ENCODE measurements at regions not wholly inside any gene's neighbourhood (a gene's known extent, or its start where the extent isn't known, plus 50 kb on each side); places are given as distances from the start of the nearest gene placed in this dataset.
A peak's percentile ranks its signal among the peaks of the same experiment; 100 is the strongest.

- no peaks in the 10 kb centered on the region for H3K36me3 ChIP-seq
- H3K27me3 ChIP-seq: no peaks in the 10 kb centered on the region
- ATAC-seq: no peak
- H3K4me3 ChIP-seq: no peak overlapping the region
- 82 to 94% methylated on average over 6 to 7 of the region's 8 CpGs for WGBS, 2 donors (ENCODE audit: low coverage in 1 of 2)
- peaks cover 0 to 8% (median 0%) of the 10 kb centered on the region in 3 donors for H3K9me3 ChIP-seq
- TF ChIP-seq, protein P1, sequence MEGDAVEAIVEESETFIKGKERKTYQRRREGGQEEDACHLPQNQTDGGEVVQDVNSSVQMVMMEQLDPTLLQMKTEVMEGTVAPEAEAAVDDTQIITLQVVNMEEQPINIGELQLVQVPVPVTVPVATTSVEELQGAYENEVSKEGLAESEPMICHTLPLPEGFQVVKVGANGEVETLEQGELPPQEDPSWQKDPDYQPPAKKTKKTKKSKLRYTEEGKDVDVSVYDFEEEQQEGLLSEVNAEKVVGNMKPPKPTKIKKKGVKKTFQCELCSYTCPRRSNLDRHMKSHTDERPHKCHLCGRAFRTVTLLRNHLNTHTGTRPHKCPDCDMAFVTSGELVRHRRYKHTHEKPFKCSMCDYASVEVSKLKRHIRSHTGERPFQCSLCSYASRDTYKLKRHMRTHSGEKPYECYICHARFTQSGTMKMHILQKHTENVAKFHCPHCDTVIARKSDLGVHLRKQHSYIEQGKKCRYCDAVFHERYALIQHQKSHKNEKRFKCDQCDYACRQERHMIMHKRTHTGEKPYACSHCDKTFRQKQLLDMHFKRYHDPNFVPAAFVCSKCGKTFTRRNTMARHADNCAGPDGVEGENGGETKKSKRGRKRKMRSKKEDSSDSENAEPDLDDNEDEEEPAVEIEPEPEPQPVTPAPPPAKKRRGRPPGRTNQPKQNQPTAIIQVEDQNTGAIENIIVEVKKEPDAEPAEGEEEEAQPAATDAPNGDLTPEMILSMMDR (IDR thresholded peaks at IDR 0.05): no peak
- TF ChIP-seq POLR2AphosphoS5 (IDR thresholded peaks at IDR 0.05) (no peak), POLR2A (IDR thresholded peaks at IDR 0.05) (no peak), EP300 (IDR thresholded peaks at IDR 0.05) (no peak)
- H3K4me1 ChIP-seq: no peaks in the 10 kb centered on the region
- H3K27ac ChIP-seq: no peak overlapping the region
Measured at GRCh38 chr4:89482926-89483595, 175.5 kb upstream of the GPRIN3 start.

DNA sequence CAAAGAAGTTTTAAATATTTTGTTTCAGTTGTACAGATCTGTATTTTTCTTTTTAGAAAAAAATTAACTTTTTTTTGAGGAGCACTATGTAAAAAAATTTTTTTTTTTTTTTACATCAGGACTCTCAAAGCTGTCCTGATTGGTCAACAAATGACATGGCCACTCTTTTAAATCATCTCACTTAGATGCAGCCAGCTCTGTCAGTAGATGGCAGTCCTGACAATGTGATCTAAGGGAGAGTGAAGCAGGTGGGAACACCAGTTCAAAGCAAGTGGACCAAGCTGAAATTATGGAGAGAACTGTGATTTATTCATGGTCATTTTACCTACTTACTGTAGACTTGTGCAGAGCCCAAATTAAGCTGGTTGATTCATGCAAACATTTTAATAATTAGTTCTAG is 174.7 kb upstream of the GPRIN3 start:
- Histone ChIP-seq H3K4me1 (no peaks in the 10 kb centered on the region), H3K4me3 (no peak overlapping the region), H3K27me3 (no peaks in the 10 kb centered on the region), H3K27ac (no peak overlapping the region), H3K9me3 (peaks cover 0 to 8% (median 0%) of the 10 kb centered on the region in 3 donors), H3K36me3 (no peaks in the 10 kb centered on the region)
- ATAC-seq: no peak
- TF ChIP-seq POLR2A (IDR thresholded peaks at IDR 0.05) (no peak), POLR2AphosphoS5 (IDR thresholded peaks at IDR 0.05) (no peak), EP300 (IDR thresholded peaks at IDR 0.05) (no peak)
- TF ChIP-seq, protein P1 (IDR thresholded peaks at IDR 0.05): no peak

DNA sequence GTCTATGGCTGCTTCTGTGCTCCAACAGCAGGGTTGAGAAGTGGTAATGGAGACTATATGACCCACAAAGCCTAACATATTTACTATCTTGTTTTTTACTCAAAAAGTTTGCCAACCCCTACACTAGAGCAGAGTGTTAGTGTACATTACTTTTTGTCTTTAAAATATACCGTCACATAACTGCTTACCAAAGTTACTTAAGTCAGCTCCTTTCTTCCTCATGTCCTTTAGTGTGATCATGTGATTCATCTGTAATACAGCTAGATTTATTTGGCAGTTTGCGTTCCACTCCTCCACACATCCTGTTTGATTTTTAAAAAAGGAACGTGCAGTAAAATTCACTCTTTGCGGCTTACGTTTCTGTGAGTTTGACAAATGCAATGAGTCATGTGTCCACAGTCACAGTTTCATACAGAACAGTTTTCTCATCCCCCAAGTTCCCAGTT is 162.4 kb upstream of the GPRIN3 start:
- WGBS, 2 donors (ENCODE audit: low coverage in 1 of 2): 11 to 16% methylated on average over 5 of the region's 5 CpGs
- no peaks in the 10 kb centered on the region for H3K9me3 ChIP-seq
- no peaks in the 10 kb centered on the region for H3K36me3 ChIP-seq
- ATAC-seq: peak; percentile 66
- peak overlapping the region; percentile 1 to 47 (median 18) for H3K27ac ChIP-seq
- peaks cover 0 to 14% (median 0%) of the 10 kb centered on the region in 3 donors for H3K4me1 ChIP-seq
- no peaks in the 10 kb centered on the region for H3K27me3 ChIP-seq
- no peak overlapping the region for H3K4me3 ChIP-seq
- no peak for TF ChIP-seq EP300 (IDR thresholded peaks at IDR 0.05)
- peak; percentile 21 for TF ChIP-seq POLR2AphosphoS5 (IDR thresholded peaks at IDR 0.05)

DNA sequence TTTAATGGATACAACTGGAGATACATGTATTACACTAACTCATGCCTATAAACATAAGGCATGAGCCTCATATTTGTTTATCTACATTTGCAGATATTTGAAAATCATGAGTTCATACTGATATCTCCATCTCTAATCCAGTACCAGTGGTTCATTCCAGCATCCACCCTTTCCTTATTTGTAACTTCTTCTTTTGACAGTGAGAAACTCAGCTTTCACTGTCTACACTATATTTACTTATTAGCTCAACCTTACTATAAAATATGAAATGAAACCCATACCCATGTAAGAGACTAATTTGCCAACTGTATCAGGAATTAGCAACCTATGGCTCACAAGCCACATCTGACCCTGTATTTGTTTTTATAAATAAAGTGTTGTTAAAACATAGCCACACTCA is 161.9 kb upstream of the GPRIN3 start:
- no peaks in the 10 kb centered on the region for H3K27me3 ChIP-seq
- no peaks in the 10 kb centered on the region for H3K9me3 ChIP-seq
- TF ChIP-seq POLR2AphosphoS5 (IDR thresholded peaks at IDR 0.05): no peak
- TF ChIP-seq, protein P1 (IDR thresholded peaks at IDR 0.05): no peak
- H3K4me1 ChIP-seq: peaks cover 0 to 14% (median 0%) of the 10 kb centered on the region in 3 donors
- no peak overlapping the region for H3K4me3 ChIP-seq
- ATAC-seq: no peak
- no peaks in the 10 kb centered on the region for H3K36me3 ChIP-seq
- peak overlapping the region; percentile 1 to 47 (median 18) for H3K27ac ChIP-seq

DNA sequence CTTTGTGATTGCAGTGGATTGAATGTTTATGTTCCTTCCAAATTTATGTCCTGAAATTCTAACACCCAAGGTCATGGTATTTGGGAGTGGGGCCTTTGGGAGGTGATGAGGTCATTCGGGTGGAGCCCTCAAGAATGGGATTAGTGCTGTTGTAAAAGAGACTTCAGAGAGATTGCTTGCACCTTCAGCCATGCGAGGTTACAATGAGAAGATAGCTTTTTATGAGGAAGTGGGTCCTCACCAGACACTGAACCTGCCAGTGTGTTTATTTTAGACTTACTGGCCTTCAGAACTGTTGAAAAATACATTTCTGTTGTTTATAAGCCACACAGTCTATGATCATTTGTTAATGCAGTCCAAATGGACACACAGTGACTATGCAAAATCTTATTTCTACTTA is 161.0 kb upstream of the GPRIN3 start:
- no peak for ATAC-seq
- Histone ChIP-seq H3K4me3 (no peak overlapping the region), H3K27me3 (no peaks in the 10 kb centered on the region), H3K4me1 (peaks cover 0 to 14% (median 0%) of the 10 kb centered on the region in 3 donors), H3K27ac (no peak overlapping the region), H3K36me3 (no peaks in the 10 kb centered on the region), H3K9me3 (no peaks in the 10 kb centered on the region)
- no peak for TF ChIP-seq POLR2A (IDR thresholded peaks at IDR 0.05)
- TF ChIP-seq, protein P1 (IDR thresholded peaks at IDR 0.05): no peak
- no peak for TF ChIP-seq POLR2AphosphoS5 (IDR thresholded peaks at IDR 0.05)
- no peak for TF ChIP-seq EP300 (IDR thresholded peaks at IDR 0.05)
- WGBS, 2 donors (ENCODE audit: low coverage in 1 of 2): 33 to 67% methylated on average over 2 of the region's 2 CpGs
